Mucosa of gallbladder (tissue), 1 donor: ENCODE measurements at regions not wholly inside any gene's neighbourhood (a gene's known extent, or its start where the extent isn't known, plus 50 kb on each side); places are given as distances from the start of the nearest gene placed in this dataset.
"Not testable (repeated sequence)": the region's sequence is repeated elsewhere in the genome, so short reads cannot be mapped to it uniquely, and the experiment has no call there.

Experiments used
- DNase-seq: peaks from one replicate; pipeline ENCODE4 v3.0.0-alpha.2; 2020; ENCODE audit warnings: low spot score
- donor health status: DM: no; HTN: no; CAD: no.

DNA sequence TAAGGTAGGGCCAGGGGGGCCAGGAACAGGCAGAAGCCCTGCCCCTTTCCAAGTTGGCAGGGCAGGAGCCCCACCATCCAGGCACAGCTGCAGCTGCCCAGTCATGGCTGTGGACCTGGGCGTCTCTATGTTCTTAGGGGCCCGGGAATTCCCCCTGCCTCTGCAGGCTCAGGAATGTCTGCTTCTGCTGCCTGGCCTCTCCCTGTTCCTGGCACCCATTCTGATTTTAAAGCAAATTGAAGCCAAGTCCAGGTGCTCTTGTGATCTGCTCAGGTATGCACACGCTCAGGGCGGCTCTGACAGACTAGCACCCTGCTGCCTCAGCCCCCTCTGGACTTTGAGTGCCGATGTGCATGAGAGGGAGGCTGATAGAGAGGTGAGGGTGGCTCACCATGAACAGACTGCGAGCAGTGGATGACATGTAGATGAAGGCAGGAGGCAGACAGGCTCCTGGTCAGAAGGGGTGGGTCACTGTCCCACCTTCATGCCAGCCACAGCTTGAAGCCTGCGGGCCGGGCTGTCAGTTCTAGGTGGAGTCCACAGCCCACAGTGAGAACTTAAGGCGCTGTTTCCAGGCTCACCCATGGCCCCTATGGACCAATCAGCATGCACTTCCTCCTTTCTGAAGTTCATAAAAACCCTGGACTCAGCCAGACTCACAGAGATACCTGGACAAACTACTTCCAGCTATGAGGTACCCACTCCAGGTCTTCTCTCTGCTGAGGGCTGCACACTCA is 747.8 kb upstream of the GBE1 start:
- no peak for DNase-seq

GRCh38 chr3:82506204-82506603 is 744.8 kb upstream of the GBE1 start:
- no peak for DNase-seq

GRCh38 chr3:82505079-82505756 is 743.8 kb upstream of the GBE1 start:
- DNase-seq, result no peak

DNA sequence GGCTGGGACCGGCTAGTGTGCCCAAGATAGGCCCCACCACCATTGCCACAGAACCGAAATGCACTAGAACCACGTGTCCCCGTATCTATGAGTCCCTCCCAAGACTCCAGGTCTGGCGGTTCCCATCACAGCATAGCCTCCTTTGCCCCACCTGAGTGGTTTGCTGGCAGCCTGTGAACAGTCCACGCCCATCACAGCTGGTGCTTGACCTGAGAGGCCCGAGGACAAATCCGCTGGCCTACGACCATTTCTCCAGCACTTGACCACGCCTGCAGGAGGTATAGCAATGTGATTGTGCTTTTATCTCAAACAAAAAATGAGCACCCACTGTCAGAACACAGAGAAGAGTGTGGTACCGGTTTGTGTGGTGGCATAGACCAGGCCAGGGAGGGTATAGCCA is 736.7 kb upstream of the GBE1 start:
- DNase-seq, result no peak

DNA sequence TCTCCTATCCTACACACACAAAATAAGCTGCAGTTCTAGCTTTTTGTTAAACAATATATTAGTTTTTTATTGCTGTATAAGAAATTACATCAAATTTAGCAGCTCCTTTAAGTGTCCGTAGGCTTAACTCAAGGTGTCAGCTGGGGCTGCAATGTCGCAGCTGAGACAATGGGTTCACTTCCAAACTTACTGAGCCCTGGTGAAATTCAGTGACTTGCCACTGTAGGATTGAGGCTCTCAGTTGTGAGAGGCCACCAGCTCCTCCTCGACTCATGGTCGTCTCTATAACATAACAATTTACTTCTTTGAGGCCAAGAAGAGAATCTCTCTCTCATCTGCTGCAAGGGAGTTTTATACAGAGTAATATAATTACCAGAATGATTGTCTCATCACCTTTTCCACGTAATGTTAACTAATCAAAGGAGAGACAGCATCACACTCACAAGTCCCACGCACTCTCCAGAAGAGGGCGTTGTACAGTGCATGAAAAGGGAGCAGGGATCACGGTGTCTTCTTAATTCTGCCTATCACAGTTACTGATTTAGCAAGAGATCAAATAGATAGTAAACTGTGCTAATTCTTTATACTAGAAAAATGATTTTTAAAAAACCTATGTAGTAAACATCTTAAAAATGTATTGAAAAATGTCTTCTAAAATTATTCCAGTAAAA is 735.6 kb upstream of the GBE1 start:
- DNase-seq, result no peak

- DNase-seq, result no peak
Observed at GRCh38 chr3:82495655-82496054, 734.2 kb upstream of the GBE1 start.

DNA sequence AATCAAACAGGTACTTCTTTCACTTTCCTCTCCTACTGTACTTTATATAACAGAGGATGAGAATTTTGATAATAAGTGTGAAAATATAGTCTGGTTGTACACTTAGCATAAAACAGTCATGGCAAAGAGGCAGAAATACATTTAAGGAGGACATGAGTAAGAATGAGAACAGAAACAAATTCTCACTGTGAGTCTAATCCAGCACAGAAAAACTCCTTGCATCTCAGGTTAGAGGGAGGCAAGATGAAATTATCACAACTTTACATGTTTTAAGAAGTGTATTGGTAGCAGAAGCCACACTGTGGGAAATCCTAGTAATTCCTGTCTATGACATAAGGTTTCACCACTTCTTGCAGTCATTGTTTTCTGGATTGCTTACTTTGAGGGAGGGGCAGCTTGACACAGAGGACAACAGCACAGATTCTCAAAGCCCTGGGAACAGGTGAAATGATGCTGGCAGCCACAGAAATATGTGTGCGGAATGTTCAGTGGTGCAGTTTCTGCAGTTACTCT is 733.6 kb upstream of the GBE1 start:
- DNase-seq, result no peak

- DNase-seq, result no peak
Observed at GRCh38 chr3:82493858-82494257, 732.4 kb upstream of the GBE1 start.

GRCh38 chr3:82475306-82475705 is 713.9 kb upstream of the GBE1 start:
- no peak for DNase-seq

DNA sequence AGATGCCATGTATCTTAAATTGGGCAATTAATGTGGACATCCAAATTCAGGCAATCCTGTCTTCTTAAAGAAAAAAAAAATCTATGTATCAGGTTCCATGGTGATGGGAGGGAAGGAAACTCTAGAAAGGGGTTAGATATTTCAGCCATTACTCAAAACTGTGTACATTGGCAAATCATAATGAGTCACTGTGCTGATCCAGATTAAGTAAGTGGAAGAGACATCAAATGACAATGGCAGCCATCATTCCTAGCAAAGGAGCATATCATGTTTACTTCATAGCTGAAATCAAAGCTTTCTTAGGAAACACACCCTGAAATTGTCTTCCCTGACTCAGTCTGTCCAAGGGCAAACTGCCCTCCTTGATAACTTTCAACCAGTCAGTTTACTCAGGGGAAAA is 713.3 kb upstream of the GBE1 start:
- DNase-seq, result no peak

- DNase-seq, result no peak
Observed at GRCh38 chr3:82473864-82474541, 712.6 kb upstream of the GBE1 start.

DNA sequence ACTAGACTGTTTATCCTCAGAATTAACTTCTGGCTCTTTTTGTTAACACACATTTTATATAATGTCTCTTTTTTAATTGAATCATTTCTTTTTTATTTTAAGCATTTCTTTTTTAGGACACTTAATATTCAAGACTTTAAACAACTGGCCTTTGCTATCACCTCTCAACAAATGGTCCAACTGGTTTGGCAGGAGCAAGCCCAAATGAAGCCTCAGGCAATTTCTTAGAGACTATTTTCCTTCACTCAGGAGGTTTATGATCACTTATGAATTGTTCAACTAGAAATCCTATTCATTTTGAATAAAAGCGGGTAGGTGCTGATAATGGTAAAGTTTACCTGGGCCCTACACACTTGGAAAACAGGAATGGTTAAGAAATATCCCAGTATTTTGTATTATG is 705.6 kb upstream of the GBE1 start:
- DNase-seq, result no peak

GRCh38 chr3:82462977-82463376 is 701.5 kb upstream of the GBE1 start:
- no peak for DNase-seq

GRCh38 chr3:82461049-82461889 is 699.8 kb upstream of the GBE1 start:
- no peak for DNase-seq

- DNase-seq, result no peak
Observed at GRCh38 chr3:82448320-82448719, 686.9 kb upstream of the GBE1 start.

GRCh38 chr3:82428821-82429220 is 667.4 kb upstream of the GBE1 start:
- DNase-seq, result not testable (repeated sequence)

DNA sequence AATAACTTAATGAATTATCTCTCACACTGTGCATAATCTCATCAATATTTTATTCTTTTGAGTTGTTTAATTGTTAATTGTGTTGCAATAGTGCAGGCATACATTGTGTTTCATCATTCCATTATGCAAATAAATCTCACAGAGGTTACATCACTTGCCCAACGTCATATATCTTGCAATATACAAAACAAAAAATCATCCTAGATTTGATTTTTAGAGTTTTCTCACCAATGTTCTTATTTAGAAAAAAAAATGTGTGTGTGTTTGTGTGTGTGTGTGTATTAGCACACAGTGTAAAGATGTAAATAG is 662.5 kb upstream of the GBE1 start:
- no peak for DNase-seq

GRCh38 chr3:82423268-82424030 is 662.0 kb upstream of the GBE1 start:
- DNase-seq, result no peak

DNA sequence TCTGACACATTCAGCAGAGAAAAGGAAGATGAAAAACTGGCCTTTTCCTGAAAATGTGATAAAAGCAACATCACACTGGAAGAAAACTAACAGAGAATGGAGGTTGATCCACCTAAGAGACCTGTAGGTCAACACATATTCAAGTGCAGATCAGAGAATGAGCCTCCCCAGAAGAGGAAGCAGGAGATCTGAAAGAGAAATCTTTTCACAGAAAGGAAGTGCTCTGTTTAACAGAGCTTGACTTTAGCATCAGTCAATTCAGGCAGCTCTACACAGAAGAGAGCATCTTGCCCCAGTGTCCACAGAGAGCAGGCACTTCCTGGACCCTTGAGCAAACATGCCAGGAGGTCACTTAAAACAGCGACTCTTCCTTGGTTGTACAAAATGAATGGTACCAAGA is 655.4 kb upstream of the GBE1 start:
- DNase-seq, result no peak

- no peak for DNase-seq
Observed at GRCh38 chr3:82416349-82416748, 654.9 kb upstream of the GBE1 start.

GRCh38 chr3:82413171-82413570 is 651.7 kb upstream of the GBE1 start:
- DNase-seq, result no peak
